Stimulated activated CD4-positive, alpha-beta T cell treated with anti-CD3 and anti-CD28 coated beads, Interleukin-2, amount 100 ng/mL, for 48 hours (primary cell): ENCODE measurements at regions not wholly inside any gene's neighbourhood (a gene's known extent, or its start where the extent isn't known, plus 50 kb on each side); places are given as distances from the start of the nearest gene placed in this dataset.

Experiments
- DNase-seq, 2 donors: peaks; one replicate each; pipeline ENCODE4 v3.0.0-alpha.2; 2020

DNA sequence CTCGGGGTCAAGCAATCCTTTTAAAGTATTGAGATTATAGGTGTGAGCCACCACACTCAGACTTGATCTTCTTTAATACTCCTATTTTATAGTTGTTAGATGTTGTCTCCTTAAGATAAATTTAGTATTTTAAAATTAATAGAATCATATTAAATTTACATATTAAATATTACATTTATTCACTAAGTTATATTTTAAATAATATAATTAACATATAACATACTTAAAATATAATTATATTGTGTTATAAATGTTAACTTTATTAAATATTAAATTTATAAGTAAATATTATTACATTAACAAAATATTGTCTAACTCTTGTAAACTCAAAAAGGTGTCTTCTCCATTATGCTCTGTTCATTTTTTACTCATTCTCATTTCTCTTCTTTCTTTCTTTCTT lies 675.9 kb upstream of the ADGRL4 start:
- no peak for DNase-seq

DNA sequence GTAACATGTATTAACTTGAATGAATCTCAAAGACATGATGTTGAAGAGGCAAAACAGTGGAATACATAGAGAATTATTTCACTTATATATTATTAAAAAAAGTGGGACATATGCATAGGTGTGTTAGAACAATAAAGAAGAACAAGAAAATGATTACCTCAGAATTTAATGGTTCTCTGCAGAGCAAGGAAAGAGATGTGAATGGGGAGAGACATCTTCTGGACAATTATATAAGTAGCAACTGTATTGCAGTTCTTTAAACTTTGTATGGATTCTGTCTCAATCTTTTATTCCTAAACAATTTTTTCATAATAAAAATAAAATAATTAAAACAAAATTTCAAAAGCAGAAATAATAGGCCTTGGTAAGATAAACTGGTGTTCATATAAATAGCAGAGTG lies 674.9 kb upstream of the ADGRL4 start:
- DNase-seq: no peak

DNA sequence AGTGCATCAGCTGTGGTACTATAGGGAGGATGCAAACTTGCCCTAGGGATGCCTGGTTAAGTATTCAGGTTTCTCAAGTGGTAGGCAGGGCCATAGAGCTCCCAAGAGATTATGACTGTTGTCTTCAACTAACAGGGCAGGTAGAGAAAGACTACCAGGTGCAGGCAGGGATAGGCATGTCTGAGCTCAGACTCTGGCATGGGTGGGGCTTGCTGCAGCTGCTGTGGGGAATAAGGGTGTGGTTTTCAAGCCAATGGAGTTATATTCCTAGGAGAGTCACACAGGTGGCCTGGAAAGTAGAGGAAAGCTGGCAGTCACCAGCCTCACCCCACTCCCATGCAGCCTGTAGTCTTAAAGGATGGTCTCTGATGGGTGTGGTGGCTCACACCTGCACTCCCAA lies 673.4 kb upstream of the ADGRL4 start:
- DNase-seq: no peak

GRCh38 chr1:79667848-79668696 lies 661.5 kb upstream of the ADGRL4 start:
- DNase-seq: no peak

DNA sequence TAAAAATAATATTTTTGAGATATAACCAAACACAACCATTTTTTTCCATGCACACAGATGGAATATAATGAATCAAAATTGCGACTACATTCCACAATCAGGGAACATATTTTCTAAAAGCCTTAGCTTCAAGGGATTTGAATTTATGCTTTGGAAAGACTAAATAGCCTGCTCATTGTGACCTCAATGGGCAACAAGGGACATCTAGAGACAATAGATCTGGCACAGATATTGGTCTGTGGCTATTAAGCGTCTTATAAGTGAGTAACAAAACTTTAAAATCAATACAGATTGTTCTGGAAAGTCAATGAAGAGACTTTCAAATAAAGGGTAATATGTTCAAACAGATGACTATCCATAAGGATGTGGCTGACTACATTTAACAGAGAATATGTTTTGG lies 660.6 kb upstream of the ADGRL4 start:
- DNase-seq: no peak

- DNase-seq: no peak
These were observed 657.4 kb upstream of the ADGRL4 start for GRCh38 chr1:79663916-79664315.

GRCh38 chr1:79662596-79662995 lies 656.1 kb upstream of the ADGRL4 start:
- DNase-seq: no peak

GRCh38 chr1:79660129-79660528 lies 653.6 kb upstream of the ADGRL4 start:
- no peak for DNase-seq

DNA sequence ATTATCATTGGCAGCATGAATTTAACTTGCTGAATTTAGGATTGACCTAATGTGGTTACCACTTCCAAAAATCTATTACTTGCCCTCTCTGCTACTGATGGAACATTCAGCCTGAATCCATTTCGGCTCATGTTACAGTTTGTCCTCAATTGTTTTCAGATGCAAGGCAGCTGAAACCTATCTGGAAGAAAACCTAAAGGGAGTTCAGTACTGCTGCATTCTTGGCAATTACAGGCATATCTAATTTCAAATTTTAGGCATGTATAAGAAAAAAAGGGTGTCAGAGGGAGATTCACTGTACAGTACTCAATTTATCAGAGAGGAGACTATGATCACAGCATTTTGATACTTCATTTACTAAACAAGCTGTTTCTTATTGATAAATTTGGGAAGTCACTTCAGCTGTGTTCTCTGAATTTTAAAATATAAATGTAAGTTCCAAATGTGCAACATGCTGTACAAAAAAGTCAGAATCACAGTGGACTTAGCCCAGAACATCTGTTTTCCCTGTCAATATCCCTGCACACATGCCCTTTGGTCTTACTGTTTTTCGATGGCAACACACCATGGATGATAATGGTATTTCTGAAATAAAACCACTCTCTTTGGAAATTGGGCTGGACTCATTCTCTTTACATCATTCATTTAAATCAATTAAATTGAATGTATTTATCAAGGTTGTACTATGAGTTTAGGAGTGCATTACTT lies 651.6 kb upstream of the ADGRL4 start:
- DNase-seq: no peak

DNA sequence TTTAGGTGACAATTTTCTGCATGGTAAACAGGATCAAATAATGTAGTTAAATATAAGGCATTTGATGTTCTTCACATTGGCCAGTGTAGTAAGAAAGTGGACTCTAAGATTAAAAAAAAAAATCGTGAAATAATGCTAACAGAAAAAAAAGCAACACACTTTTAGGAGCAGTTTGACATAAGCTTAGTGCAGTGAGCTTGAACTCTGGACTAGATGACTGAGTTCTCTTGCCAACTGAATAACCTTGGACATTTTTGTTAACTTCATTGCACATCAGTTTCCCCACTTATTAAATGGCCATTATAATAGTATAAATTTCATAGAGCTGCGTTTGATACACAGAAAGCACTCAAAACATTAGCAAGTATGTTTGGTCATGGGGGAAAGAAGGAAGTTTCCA lies 649.3 kb upstream of the ADGRL4 start:
- no peak for DNase-seq

DNA sequence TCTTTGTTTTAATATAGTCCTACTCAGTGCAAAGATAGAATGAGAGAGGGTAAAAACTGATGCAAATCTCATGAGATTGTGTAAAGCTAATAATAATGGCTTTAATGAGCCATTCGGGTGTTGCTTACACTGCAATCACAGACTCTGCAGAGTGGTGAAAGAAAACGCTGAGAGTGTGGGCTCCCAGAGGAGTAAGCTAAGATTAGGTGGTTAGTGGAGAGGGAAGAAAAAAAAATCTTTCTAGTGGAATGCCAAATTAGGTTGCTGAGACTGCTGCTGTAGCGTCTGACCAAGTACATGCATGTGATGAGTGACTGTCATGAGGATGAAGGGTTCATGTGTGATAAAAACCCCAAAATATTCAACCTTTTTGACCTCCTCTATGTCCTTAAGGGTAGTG lies 645.9 kb upstream of the ADGRL4 start:
- no peak for DNase-seq

DNA sequence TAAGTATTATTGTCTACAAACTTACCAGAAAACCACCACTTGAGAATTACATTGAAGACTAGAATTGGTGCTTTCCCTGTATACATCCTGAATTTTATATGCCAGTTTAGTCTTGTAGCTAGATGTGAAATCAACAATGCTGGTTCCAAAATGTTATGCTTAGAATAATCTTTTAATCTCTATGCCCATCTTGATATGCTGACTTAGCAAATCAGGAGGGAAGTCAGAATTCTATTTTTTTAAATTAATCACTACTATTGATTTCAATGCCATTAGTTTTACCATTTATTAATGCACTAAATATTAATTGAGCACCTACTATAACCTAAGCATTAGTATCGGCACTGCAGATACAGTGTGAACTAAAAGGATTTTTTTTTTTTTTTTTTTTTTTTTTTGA lies 641.6 kb upstream of the ADGRL4 start:
- DNase-seq: no peak

DNA sequence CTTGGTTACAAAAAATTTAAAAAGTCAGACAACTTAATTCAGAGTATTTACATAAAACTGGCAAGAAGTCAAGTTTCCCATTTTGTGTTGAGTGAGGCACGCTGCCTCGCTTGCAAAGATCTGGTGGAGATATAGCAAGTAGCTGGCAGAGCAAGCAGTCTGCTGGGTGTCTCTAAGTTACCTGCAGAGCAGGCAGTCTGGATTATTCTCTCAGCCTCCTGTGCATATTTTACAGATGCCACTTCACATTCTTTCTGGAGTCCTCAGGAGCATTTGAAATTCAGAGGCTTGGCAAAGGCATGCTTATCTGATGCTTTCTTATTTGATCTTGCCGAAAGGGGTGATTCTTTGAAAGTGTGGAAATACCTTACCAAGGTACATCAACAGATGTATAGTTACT lies 640.4 kb upstream of the ADGRL4 start:
- DNase-seq: no peak

DNA sequence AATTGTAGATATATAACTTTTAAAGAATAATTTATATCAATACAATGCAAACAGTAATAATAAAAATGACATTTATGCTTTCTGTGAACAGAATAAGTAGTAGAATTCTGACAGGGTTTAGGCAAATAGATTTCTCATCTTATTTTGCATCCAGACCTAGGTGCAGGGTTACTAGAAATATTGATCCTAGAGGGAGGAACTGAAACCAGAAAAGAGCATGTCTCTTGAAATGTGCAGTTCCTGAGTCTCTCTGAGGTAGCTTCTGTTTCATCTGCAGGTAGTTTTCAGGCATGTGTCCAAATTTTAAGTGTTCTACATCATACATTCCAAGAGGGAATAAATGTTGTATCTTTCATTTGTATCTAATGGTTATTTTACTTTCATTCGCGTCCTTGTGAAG lies 631.9 kb upstream of the ADGRL4 start:
- DNase-seq: no peak

DNA sequence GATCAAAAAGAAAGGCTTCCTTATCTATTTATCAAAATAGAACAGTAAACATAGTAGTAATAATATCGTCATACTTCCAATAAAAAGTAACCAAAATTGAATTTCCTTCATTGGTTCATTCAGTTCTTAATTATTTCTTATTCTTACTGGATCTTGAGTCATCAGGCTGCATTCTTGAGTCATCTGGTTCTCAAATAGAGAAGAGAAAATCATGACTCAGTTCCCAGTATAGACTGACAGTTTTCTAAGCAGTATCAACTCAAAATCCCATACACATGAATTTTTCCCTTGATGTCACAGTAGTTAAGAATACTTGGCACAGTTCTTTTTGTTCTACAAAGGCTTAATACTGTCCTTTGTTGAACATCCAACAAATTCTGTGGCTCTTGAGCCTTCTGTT lies 626.9 kb upstream of the ADGRL4 start:
- DNase-seq: no peak

DNA sequence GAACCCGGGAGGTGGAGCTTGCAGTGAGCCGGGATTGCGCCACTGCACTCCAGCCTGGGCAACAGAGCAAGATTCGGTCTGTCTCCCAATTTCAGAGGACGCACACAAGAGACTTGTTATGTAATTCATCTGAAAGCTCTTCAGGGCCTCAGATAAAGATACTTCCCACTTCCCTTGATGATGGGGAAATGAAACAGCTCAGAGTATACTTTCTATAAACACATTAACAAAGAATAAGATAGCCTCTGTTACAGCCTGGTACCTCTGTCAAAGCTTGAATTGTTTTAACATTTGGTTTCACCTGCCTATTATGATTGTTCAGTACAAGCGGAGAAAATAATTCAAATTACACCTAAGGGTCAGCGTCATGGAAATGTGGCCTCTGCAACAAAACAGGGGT lies 622.9 kb upstream of the ADGRL4 start:
- DNase-seq: no peak

GRCh38 chr1:79617777-79618176 lies 611.2 kb upstream of the ADGRL4 start:
- no peak for DNase-seq

DNA sequence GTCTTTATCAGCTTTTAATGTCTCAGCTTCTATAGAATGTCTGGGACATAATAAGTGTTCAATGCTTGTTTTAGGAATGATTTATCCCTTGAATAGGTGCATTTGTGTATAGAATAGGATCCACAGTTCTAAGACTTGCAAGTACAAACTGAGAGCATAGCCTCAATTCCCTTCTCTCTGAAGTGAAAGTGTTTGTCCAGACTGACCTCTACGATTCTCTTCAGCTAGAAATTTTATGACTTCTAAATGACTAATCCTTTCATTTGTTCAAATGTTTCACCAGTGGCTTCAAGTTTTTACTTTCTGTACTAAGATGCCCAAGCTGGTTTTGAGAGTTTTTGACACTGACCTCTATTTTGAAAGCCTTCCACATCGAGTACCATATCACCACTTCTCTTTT lies 608.2 kb upstream of the ADGRL4 start:
- no peak for DNase-seq

DNA sequence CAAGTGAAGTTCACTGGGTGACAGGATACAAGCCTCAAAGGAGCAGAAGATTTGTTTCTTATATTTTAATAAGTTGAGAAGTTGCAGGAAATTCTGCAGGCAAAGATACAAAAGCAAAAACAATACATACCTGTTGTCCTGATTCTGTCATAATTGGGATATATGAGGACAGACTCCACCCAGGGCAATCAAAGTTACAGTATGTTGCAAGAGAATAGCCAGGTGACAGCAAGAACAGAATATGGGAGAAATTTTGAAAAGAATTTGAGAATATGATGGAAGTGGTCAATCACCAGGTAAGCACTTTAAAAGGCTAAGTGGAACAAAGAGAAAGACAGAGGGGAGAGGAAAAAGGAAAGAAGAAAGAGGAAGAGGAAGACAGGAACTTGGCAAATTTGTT lies 607.6 kb upstream of the ADGRL4 start:
- DNase-seq: no peak

DNA sequence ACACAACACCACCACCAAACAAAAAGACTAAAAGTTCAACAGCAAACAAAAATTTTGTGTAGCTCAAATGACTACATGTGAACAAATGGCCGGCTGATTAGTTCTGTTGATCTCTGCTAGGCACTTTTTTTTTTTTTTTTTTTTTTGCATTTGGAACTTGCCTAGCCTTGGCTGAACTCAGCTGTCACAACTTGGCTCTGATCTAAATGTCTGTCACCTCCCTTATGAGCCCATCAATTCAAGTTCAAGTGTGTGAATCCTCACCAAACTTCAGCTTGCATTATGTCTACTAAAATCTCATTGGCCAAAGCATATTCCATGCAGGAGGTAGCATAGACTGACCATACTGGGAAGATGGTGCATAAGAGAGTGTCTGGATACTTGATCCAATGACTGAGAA lies 606.5 kb upstream of the ADGRL4 start:
- no peak for DNase-seq

DNA sequence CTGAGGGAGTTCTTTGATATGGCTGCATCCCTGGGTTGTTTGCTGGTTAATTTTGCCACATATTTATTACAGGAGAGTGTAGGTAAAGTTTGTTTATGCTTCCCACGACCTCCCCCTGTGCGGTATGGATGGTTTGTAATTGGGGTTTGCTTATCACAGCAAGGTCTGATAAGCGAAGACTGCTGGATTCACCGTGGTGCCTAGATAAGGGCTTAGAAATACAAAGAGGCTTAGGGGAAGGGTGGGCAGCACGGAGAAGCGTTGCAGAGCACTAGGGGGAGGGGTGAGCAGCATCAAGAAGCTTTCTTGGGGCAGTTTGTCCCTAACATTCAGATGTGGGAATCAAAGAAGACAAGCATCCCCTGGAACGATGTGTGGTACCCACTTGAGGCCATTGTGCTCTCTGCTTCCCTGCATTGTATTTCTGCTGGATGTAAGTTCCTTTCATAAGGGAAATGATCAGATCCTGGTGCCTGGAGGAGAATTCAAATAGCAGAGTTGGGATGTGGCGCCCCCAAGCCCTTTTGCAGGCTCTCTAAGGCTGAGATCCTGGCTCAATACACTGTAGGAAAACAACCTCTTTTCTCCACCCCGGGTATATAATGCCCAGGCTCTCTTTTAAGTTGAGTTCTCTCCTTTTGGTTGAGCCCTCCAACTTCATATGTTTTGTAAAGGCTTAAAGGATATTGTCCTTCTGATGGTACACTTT lies 598.1 kb upstream of the ADGRL4 start:
- no peak for DNase-seq

- DNase-seq: no peak
These were observed 597.3 kb upstream of the ADGRL4 start for GRCh38 chr1:79603843-79604242.

DNA sequence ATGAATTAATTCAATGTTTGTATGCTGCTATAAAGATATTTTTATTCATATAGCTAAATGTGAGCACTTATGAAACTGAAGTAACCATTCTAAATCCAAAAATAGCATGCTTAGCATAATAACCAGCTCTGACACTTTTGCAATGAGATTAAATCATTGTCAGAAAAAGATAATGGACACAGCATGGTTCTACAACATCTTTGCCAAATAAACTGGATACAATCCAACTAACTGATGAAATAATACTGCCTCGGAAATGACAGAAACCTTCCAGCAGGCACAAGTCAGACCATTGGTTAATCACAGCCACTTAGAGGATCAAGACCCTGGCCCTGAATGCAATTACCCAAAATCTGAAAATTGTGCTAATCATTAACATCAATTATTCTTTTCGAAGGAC lies 592.7 kb upstream of the ADGRL4 start:
- DNase-seq: no peak

- DNase-seq: no peak
These were observed 589.4 kb upstream of the ADGRL4 start for GRCh38 chr1:79595931-79596330.
